Smooth muscle cell (in vitro differentiated cells): ENCODE measurements at regions not wholly inside any gene's neighbourhood (a gene's known extent, or its start where the extent isn't known, plus 50 kb on each side); places are given as distances from the start of the nearest gene placed in this dataset.
A peak's percentile ranks its signal among the peaks of the same experiment; 100 is the strongest.

ENCODE experiments used
- DNase-seq: peaks from one replicate; lab custom pipeline; 2025; ENCODE audit not compliant: unreplicated experiment; lab: John Stamatoyannopoulos, UW
- H2AFZ ChIP-seq: fragments of 200-600 bp; sonication (generic); 2 replicates; pipeline ENCODE4 v1.6.0; 2016; ENCODE audit warnings: antibody characterized with exemption, low read depth, mild to moderate bottlenecking
- H3F3A ChIP-seq: fragments of 200-600 bp; sonication (generic); 2 replicates; pipeline ENCODE4 v1.6.0; 2017; ENCODE audit warnings: antibody characterized with exemption, low read depth
- H3K27ac ChIP-seq: fragments of 200-600 bp; sonication (generic); 2 replicates; pipeline ENCODE4 v1.5.1; 2016; ENCODE audit warnings: low read depth, mild to moderate bottlenecking
- H3K27me3 ChIP-seq: fragments of 200-600 bp; sonication (generic); 2 replicates; pipeline ENCODE4 v1.6.1; 2016; ENCODE audit warnings: low read depth, mild to moderate bottlenecking
- H3K36me3 ChIP-seq: fragments of 200-600 bp; sonication (generic); 2 replicates; pipeline ENCODE4 v1.5.1; 2016; ENCODE audit warnings: low read depth
- H3K4me1 ChIP-seq: fragments of 200-600 bp; sonication (generic); 2 replicates; pipeline ENCODE4 v1.5.1; 2016; ENCODE audit warnings: low read depth
- H3K4me2 ChIP-seq: fragments of 200-600 bp; sonication (generic); 2 replicates; pipeline ENCODE4 v1.6.0; 2016; ENCODE audit warnings: mild to moderate bottlenecking
- H3K4me3 ChIP-seq: fragments of 200-600 bp; sonication (generic); 2 replicates; pipeline ENCODE4 v1.5.1; 2016; ENCODE audit warnings: mild to moderate bottlenecking
- H3K79me2 ChIP-seq: fragments of 200-600 bp; sonication (generic); 2 replicates; pipeline ENCODE4 v1.6.0; 2016; ENCODE audit warnings: low read depth, mild to moderate bottlenecking
- H3K9ac ChIP-seq: fragments of 200-600 bp; sonication (generic); 2 replicates; pipeline ENCODE4 v1.6.0; 2016; ENCODE audit warnings: low read depth
- H3K9me3 ChIP-seq: fragments of 200-600 bp; sonication (generic); replicated peaks from 2 replicates; pipeline ENCODE4 v1.5.1; 2016; ENCODE audit warnings: low read depth
- H4K20me1 ChIP-seq: fragments of 200-600 bp; sonication (generic); 2 replicates; pipeline ENCODE4 v1.6.0; 2016; ENCODE audit warnings: low read depth
- CTCF ChIP-seq: fragments of 200-600 bp; sonication (generic); IDR thresholded peaks from 2 replicates; pipeline ENCODE4 v1.5.1; 2017; ENCODE audit warnings: borderline replicate concordance, mild to moderate bottlenecking, antibody characterized with exemption; ENCODE audit not compliant: insufficient read depth, poor library complexity, severe bottlenecking
- WGBS: methylation state at CpG from one replicate; pipeline ENCODE4 v1.1.7; 2016; ENCODE audit warnings: low lambda C conversion rate; 5-methylcytosine and 5-hydroxymethylcytosine counted together

- no peak for TF ChIP-seq CTCF
- Histone ChIP-seq H4K20me1 (no peaks in the 10 kb centered on the region), H3K27me3 (no peaks in the 10 kb centered on the region), H3K4me3 (no peak overlapping the region), H3K79me2 (no peaks in the 10 kb centered on the region), H3K9me3 (no peaks in the 10 kb centered on the region), H3K9ac (no peak overlapping the region), H3K27ac (peak overlapping the region; percentile 38), H3K4me2 (peak overlapping the region; percentile 22), H3K4me1 (no peaks in the 10 kb centered on the region), H3K36me3 (no peaks in the 10 kb centered on the region), H3F3A (no peaks in the 10 kb centered on the region), H2AFZ (no peak overlapping the region)
- 74% methylated on average over 5 of the region's 5 CpGs for WGBS
- DNase-seq, result no peak
Measured at GRCh38 chr10:62959553-62959952, 143.4 kb upstream of the EGR2 start.

- H4K20me1 ChIP-seq, result no peaks in the 10 kb centered on the region
- no peaks in the 10 kb centered on the region for H3F3A ChIP-seq
- WGBS, result 95% methylated on average over 1 of the region's 1 CpG
- H3K79me2 ChIP-seq, result no peaks in the 10 kb centered on the region
- H3K27me3 ChIP-seq, result no peaks in the 10 kb centered on the region
- H3K27ac ChIP-seq, result no peak overlapping the region
- TF ChIP-seq CTCF, result no peak
- no peak overlapping the region for H2AFZ ChIP-seq
- H3K4me2 ChIP-seq, result no peak overlapping the region
- H3K4me3 ChIP-seq, result no peak overlapping the region
- H3K36me3 ChIP-seq, result no peaks in the 10 kb centered on the region
- DNase-seq, result no peak
- H3K9ac ChIP-seq, result no peak overlapping the region
- no peaks in the 10 kb centered on the region for H3K9me3 ChIP-seq
- no peaks in the 10 kb centered on the region for H3K4me1 ChIP-seq
Measured at GRCh38 chr10:62958980-62959379, 142.8 kb upstream of the EGR2 start.

GRCh38 chr10:62946278-62946677 is 130.1 kb upstream of the EGR2 start:
- H3K9me3 ChIP-seq, result no peaks in the 10 kb centered on the region
- no peaks in the 10 kb centered on the region for H3K79me2 ChIP-seq
- H3K4me2 ChIP-seq, result no peak overlapping the region
- H3K27ac ChIP-seq, result no peak overlapping the region
- H3K4me3 ChIP-seq, result no peak overlapping the region
- WGBS, result 84% methylated on average over 3 of the region's 3 CpGs
- no peaks in the 10 kb centered on the region for H4K20me1 ChIP-seq
- no peak overlapping the region for H2AFZ ChIP-seq
- no peaks in the 10 kb centered on the region for H3K36me3 ChIP-seq
- no peak for DNase-seq
- TF ChIP-seq CTCF, result no peak
- no peak overlapping the region for H3K9ac ChIP-seq
- H3F3A ChIP-seq, result no peaks in the 10 kb centered on the region
- no peaks in the 10 kb centered on the region for H3K27me3 ChIP-seq
- no peaks in the 10 kb centered on the region for H3K4me1 ChIP-seq

GRCh38 chr10:62939698-62940097 is 123.5 kb upstream of the EGR2 start:
- no peaks in the 10 kb centered on the region for H3K36me3 ChIP-seq
- H3K4me2 ChIP-seq, result no peak overlapping the region
- 97% methylated on average over 2 of the region's 2 CpGs for WGBS
- TF ChIP-seq CTCF, result no peak
- H3K4me3 ChIP-seq, result no peak overlapping the region
- DNase-seq, result no peak
- H4K20me1 ChIP-seq, result no peaks in the 10 kb centered on the region
- no peak overlapping the region for H3K9ac ChIP-seq
- no peaks in the 10 kb centered on the region for H3K4me1 ChIP-seq
- no peaks in the 10 kb centered on the region for H3F3A ChIP-seq
- no peaks in the 10 kb centered on the region for H3K9me3 ChIP-seq
- H3K27ac ChIP-seq, result no peak overlapping the region
- no peaks in the 10 kb centered on the region for H3K27me3 ChIP-seq
- H3K79me2 ChIP-seq, result no peaks in the 10 kb centered on the region
- no peak overlapping the region for H2AFZ ChIP-seq
